ENCODE measurements at regions not wholly inside any gene's neighbourhood (a gene's known extent, or its start where the extent isn't known, plus 50 kb on each side); places are given as distances from the start of the nearest gene placed in this dataset.

DNA sequence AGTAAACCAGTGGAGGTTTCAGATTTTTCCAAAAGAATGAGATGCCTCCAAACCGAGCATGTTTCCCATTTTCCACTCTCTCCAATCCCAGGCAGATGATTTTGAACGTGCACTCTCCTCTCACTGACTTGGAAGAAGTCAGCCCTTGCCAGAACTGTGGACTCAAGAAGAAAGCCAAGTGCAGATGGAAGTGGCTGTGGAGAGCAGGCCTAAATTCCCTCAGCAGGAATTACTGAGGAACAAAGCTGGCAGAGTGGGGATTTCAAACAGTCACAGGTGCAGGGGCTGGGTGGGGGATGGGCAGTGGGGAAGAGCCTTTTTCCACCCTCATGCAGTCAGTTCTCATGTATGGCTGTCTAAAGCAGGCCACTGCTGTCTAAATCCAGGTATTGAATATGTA, 55.3 kb downstream of the PABIR2 start:
- Histone ChIP-seq H3K4me1 (peaks cover 0 to under 1% of the 10 kb centered on the region in 2 donors), H3K9me3 (no peaks in the 10 kb centered on the region), H3K27ac (no peak overlapping the region), H3K4me3 (no peak overlapping the region), H3K36me3 (no peaks in the 10 kb centered on the region), H3K27me3 (no peaks in the 10 kb centered on the region)
- no peak for TF ChIP-seq POLR2A (IDR thresholded peaks at IDR 0.05)
- TF ChIP-seq, protein P1, sequence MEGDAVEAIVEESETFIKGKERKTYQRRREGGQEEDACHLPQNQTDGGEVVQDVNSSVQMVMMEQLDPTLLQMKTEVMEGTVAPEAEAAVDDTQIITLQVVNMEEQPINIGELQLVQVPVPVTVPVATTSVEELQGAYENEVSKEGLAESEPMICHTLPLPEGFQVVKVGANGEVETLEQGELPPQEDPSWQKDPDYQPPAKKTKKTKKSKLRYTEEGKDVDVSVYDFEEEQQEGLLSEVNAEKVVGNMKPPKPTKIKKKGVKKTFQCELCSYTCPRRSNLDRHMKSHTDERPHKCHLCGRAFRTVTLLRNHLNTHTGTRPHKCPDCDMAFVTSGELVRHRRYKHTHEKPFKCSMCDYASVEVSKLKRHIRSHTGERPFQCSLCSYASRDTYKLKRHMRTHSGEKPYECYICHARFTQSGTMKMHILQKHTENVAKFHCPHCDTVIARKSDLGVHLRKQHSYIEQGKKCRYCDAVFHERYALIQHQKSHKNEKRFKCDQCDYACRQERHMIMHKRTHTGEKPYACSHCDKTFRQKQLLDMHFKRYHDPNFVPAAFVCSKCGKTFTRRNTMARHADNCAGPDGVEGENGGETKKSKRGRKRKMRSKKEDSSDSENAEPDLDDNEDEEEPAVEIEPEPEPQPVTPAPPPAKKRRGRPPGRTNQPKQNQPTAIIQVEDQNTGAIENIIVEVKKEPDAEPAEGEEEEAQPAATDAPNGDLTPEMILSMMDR (IDR thresholded peaks at IDR 0.05 in 4 of 5, conservative IDR thresholded peaks at IDR 0.05 in 1 of 5): no peak
- ATAC-seq: no peak
- in situ Hi-C loops (cut with MboI; ENCODE audit: low sequenced_read_pairs in 4 of 4): no loop called here
- intact Hi-C loops (cut with DNase I; ENCODE audit: low total_unique reads): no loop called here
- DNase-seq: no peak

DNA sequence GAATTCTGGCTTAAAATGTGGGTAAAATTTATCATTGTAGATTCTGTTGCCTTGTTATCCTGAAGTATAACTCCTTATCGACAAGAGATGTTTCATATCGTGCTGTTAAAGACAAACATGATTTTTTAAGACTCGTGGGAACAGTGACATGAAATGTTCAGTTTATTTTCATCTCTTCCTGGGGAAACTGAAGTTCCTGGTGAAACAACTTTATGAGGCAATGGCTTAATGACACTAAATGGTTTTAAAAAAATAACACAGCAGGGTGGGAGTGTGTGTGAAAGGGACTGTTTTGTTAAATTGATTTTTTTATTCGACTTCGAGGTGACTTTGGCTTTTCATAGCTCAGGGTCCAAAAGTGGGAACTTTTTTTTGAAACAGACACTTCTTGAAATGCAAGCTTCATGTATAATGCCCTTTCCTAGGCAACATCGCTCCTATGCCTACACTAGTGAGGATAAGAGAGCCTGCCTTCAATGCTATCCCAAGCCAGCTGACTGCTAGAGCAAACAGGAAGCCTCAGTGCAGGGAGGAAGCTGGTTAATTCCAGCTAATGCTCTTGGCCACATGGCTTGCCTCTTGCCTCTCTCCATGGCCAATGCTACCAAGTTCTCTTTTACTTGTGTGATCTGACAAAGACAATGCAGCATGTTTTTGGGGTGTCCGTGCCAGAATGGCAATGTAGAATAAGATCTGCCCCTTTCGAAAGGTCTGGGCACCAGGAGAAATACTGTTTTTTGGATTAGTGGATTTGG, 57.8 kb downstream of the PABIR2 start:
- ATAC-seq: no peak

DNA sequence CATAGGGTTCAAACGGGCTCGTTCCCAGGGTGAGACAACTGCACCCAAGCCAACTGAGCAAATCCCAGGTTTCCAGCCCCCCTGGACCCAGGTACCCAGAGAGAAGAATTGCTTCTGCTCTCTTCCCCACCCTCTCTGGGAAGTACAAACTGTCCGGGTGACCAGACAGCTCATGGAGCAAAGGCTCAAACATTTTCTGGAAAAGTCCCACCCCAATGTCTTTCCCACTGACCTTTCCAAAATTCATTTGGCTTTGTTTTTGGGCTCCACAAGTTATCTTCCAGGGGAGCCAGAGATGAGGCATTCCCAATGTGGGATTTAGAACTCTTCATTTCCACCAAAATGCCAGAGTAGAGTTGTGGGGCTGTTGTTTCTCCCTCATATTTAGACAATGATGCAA, 58.6 kb downstream of the PABIR2 start:
- in situ Hi-C loops (cut with MboI; ENCODE audit: low sequenced_read_pairs in 4 of 4) (no loop called here), intact Hi-C loops (cut with DNase I; ENCODE audit: low total_unique reads) (no loop called here)
- no peaks in the 10 kb centered on the region for H3K27me3 ChIP-seq
- no peak for ATAC-seq
- H3K4me3 ChIP-seq: no peak overlapping the region
- H3K4me1 ChIP-seq: peaks cover 0 to 3% of the 10 kb centered on the region in 2 donors
- TF ChIP-seq, protein P1 (IDR thresholded peaks at IDR 0.05 in 4 of 5, conservative IDR thresholded peaks at IDR 0.05 in 1 of 5): no peak
- no peaks in the 10 kb centered on the region for H3K36me3 ChIP-seq
- no peak for DNase-seq
- H3K9me3 ChIP-seq: no peaks in the 10 kb centered on the region
- no peak overlapping the region for H3K27ac ChIP-seq

More for the DNA sequence above, 57.8 kb downstream of the PABIR2 start:
- no peak for TF ChIP-seq POLR2A (IDR thresholded peaks at IDR 0.05)
- TF ChIP-seq, protein P1 (IDR thresholded peaks at IDR 0.05 in 4 of 5, conservative IDR thresholded peaks at IDR 0.05 in 1 of 5): no peak
- Histone ChIP-seq H3K9me3 (no peaks in the 10 kb centered on the region), H3K4me1 (peaks cover 0 to 3% of the 10 kb centered on the region in 2 donors), H3K4me3 (no peak overlapping the region), H3K27ac (no peak overlapping the region), H3K36me3 (no peaks in the 10 kb centered on the region), H3K27me3 (no peaks in the 10 kb centered on the region)
- in situ Hi-C loops (cut with MboI; ENCODE audit: low sequenced_read_pairs in 4 of 4) (no loop called here), intact Hi-C loops (cut with DNase I; ENCODE audit: low total_unique reads) (no loop called here)
- DNase-seq: no peak

DNA sequence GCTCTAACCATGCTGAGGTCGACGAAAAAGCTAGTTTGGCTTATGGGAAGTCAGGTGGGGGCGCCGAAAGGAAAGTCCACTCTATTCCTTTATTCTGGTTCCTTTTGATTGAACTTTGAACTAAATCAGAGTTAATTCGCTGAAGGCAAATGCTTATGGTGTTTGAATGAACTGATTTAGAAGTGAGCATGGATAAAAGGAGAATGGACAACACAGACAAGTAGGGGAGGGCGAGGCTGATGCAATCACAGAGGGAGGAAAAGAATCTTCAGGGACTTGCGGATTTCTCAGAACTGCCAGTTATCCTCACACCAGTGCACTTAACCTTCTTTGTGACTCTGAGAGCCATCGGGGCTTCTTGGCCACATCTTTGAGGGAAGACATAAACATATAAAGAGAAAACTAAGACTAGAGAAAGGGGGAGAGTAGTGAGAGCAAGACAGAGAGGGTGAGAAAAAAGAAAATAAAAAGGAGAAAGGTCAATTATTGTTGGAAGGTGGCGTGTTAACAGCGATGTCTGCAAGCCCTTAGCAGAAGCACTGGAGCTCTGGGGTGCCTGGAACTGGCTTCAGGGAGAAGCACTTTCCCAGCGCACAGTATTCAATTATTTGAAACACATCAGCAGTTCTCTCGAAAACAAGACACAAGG, 59.2 kb downstream of the PABIR2 start:
- intact Hi-C loops (cut with DNase I; ENCODE audit: low total_unique reads): loop anchor here (2.0 kb wide), 1 partner anchor 43 kb away; no protein-coding TSS in a partner anchor
- H3K4me3 ChIP-seq: no peak overlapping the region

More for the DNA sequence above, 59.2 kb downstream of the PABIR2 start:
- ATAC-seq: no peak
- in situ Hi-C loops (cut with MboI; ENCODE audit: low sequenced_read_pairs in 4 of 4): no loop called here
- Histone ChIP-seq H3K27ac (peak overlapping the region in 1 of 4 donors; percentile 33), H3K27me3 (no peaks in the 10 kb centered on the region), H3K4me1 (peaks cover 0 to 3% of the 10 kb centered on the region in 2 donors), H3K36me3 (no peaks in the 10 kb centered on the region), H3K9me3 (no peaks in the 10 kb centered on the region)
- DNase-seq: no peak
- TF ChIP-seq, protein P1 (IDR thresholded peaks at IDR 0.05 in 4 of 5, conservative IDR thresholded peaks at IDR 0.05 in 1 of 5): no peak
